ENCODE measurements at regions not wholly inside any gene's neighbourhood (a gene's known extent, or its start where the extent isn't known, plus 50 kb on each side); places are given as distances from the start of the nearest gene placed in this dataset.
A peak's percentile ranks its signal among the peaks of the same experiment; 100 is the strongest.

DNA sequence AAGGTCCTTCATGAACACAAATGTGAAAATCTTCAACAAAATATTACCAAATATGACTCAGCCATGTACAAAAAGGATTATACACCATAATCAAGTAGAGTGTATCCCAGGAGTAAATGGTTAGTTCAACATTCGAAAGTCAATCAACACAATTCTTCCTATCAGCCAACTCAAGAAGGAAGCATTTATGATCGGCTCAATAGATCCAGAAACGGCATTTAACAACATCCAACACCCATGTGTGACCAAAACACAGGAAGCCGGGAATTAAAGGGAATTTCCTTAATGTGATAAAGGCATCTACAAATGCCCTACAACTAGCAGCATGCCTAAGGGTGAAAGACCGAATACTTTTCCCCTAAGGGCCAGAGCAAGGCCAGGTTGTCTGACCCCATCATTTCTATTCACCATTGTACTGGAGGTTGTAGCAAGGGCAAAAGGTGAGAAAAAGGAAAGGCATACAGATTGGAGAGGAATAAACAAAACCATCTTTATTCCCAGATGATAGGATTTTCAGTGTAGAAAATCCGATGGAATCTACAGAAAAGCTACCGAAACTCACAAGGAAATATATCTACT, 69.9 kb upstream of the CLDN5 start:
- POLR2A ChIA-PET, result interaction anchor here (1.0 to 1.9 kb wide), 9 partner anchors 9 to 449 kb away, joined by 4 to 9 read pairs (median 5); partner anchors contain the start of gene ESS2
- ATAC-seq, result no peak
- Histone ChIP-seq H3K9me1 (ENCODE audit: control insufficient read depth, insufficient read depth, low read length) (no peaks in the 10 kb centered on the region), H4K20me1 (replicated peaks; ENCODE audit: control insufficient read depth, insufficient read depth, low read length) (peaks cover 24% of the 10 kb centered on the region), H3K27ac (ENCODE audit: extremely low read depth, low read depth, low read length) (no peak overlapping the region), H3K79me2 (ENCODE audit: control insufficient read depth, insufficient read depth, low read length) (no peaks in the 10 kb centered on the region), H3K9ac (ENCODE audit: insufficient read depth in 1 of 2, low read depth in 2 of 2, low read length in 2 of 2) (no peak overlapping the region), H2AFZ (ENCODE audit: low read depth, low read length) (no peak overlapping the region), H3K4me2 (ENCODE audit: insufficient read depth, low read length) (no peak overlapping the region), H3K4me3 (no peak overlapping the region), H3K4me1 (replicated peaks in 1 of 2; ENCODE audit: control insufficient read depth in 2 of 2, insufficient read depth in 2 of 2, low read length in 2 of 2) (peaks cover 0 to 11% of the 10 kb centered on the region in 2 experiments; a peak in 1 of 5 replicates), H3K27me3 (ENCODE audit: control insufficient read depth in 2 of 2, insufficient read depth in 2 of 2, low read length in 2 of 2) (peaks cover 75 to 79% of the 10 kb centered on the region in 2 experiments), H3K9me3 (replicated peaks; ENCODE audit: control insufficient read depth, insufficient read depth, low read depth, low read length) (no peaks in the 10 kb centered on the region), H3K36me3 (ENCODE audit: control insufficient read depth, insufficient read depth, low read length) (no peaks in the 10 kb centered on the region)
- FAIRE-seq, result no peak
- BruUV-seq (replicated peaks), result no TSS peak
- intact Hi-C loops (cut with micrococcal nuclease), result no loop called here
- CTCF ChIA-PET (ENCODE audit: low intra/inter-chr PET ratio), result interaction anchor here (0.7 kb wide), 1 partner anchor 536 kb away, joined by 5 read pairs; no protein-coding TSS in a partner anchor
- 4% methylated on average over 7 of the region's 7 CpGs for WGBS (ENCODE audit: insufficient coverage, low coverage, missing lambda C conversion rate)
- TF ChIP-seq GATA2 (CRISPR knock-in tag; IDR thresholded peaks at IDR 0.05), result peak; percentile 29; the same call in 1 of the 2 replicates
- TF ChIP-seq CBX8 (IDR thresholded peaks at IDR 0.05; ENCODE audit: borderline replicate concordance, extremely low read depth, low read depth, low read length, poor library complexity, severe bottlenecking), result peak; percentile 47
- TF ChIP-seq CBX2 (IDR thresholded peaks at IDR 0.05; ENCODE audit: insufficient read depth, low read length, poor library complexity, severe bottlenecking), result peak; percentile 90
- TF ChIP-seq SNRNP70 (optimal IDR thresholded peaks at IDR 0.05; ENCODE audit: low read depth, low read length), result no peak
- TF ChIP-seq, protein P1, sequence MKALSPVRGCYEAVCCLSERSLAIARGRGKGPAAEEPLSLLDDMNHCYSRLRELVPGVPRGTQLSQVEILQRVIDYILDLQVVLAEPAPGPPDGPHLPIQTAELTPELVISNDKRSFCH (CRISPR knock-in tag; IDR thresholded peaks at IDR 0.05), result no peak
- TF ChIP-seq, protein P1 (tag; IDR thresholded peaks at IDR 0.05), result no peak
- TF ChIP-seq, protein P2, sequence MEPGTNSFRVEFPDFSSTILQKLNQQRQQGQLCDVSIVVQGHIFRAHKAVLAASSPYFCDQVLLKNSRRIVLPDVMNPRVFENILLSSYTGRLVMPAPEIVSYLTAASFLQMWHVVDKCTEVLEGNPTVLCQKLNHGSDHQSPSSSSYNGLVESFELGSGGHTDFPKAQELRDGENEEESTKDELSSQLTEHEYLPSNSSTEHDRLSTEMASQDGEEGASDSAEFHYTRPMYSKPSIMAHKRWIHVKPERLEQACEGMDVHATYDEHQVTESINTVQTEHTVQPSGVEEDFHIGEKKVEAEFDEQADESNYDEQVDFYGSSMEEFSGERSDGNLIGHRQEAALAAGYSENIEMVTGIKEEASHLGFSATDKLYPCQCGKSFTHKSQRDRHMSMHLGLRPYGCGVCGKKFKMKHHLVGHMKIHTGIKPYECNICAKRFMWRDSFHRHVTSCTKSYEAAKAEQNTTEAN (CRISPR knock-in tag; IDR thresholded peaks at IDR 0.05), result no peak
- TF ChIP-seq CBFA2T3 (IDR thresholded peaks at IDR 0.05), result no peak
- DNase-seq (ENCODE audit: extremely low read depth in 1 of 4, low spot score in 3 of 4), result peak in 2 of 4 experiments; percentile 15 to 17
- in situ Hi-C loops (cut with MboI), result no loop called here
